Esophagus squamous epithelium (tissue), 5 donors: ENCODE measurements at regions not wholly inside any gene's neighbourhood (a gene's known extent, or its start where the extent isn't known, plus 50 kb on each side); places are given as distances from the start of the nearest gene placed in this dataset.

Source experiments
- DNase-seq: peaks from one replicate; lab custom pipeline; 2025; lab: John Stamatoyannopoulos, UW
- H3K27ac ChIP-seq, 4 donors: fragments of 200-600 bp; sonication (generic); one replicate each; pipeline ENCODE4 v1.5.1; 2016 to 2019; ENCODE audit warnings: mild to moderate bottlenecking in 1 of 4
- H3K27me3 ChIP-seq, 4 donors: fragments of 200-600 bp; sonication (generic); 1 replicate in 3 of 4; 2 replicates in 1 of 4; pipeline versions ENCODE4 v1.5.1 to v1.6.0; 2017 to 2021; ENCODE audit warnings: antibody characterized with exemption in 1 of 4
- H3K36me3 ChIP-seq, 3 donors: fragments of 200-600 bp; sonication (generic); one replicate each; pipeline ENCODE4 v1.5.1; 2016 to 2019
- H3K4me1 ChIP-seq, 3 donors: fragments of 200-600 bp; sonication (generic); one replicate each; pipeline ENCODE4 v1.5.1; 2017 to 2019
- H3K4me3 ChIP-seq, 4 donors: fragments of 200-600 bp; sonication (generic); 1 replicate in 3 of 4; 2 replicates in 1 of 4; pipeline ENCODE4 v1.5.1; 2016 to 2019; ENCODE audit warnings: mild to moderate bottlenecking in 2 of 4, moderate library complexity in 1 of 4
- H3K9me3 ChIP-seq, 3 donors: fragments of 200-600 bp; sonication (generic); one replicate each; pipeline ENCODE4 v1.5.1; 2016 to 2019
- CTCF ChIP-seq, 6 experiments: fragments of 450-650 bp in 4 of 6; fragments of 200-600 bp in 2 of 6; sonication (generic) in 2 of 6; IDR thresholded peaks; one replicate each; pipeline ENCODE4 v1.5.1; 2016 to 2019; ENCODE audit warnings: antibody characterized with exemption in 6 of 6, mild to moderate bottlenecking in 4 of 6, moderate library complexity in 4 of 6
- POLR2A ChIP-seq, 4 donors: fragments of 450-650 bp; IDR thresholded peaks; one replicate each; pipeline ENCODE4 v1.6.1; 2017; ENCODE audit warnings: antibody characterized with exemption in 4 of 4, mild to moderate bottlenecking in 4 of 4, moderate library complexity in 3 of 4
- WGBS, 2 donors: methylation state at CpG; one replicate each; pipeline ENCODE4 v1.1.5; 2018; 5-methylcytosine and 5-hydroxymethylcytosine counted together
- intact Hi-C: fragments of 100-400 bp; cut with DNase I; formaldehyde crosslinking; loops from one replicate; pipeline ENCODE4 v1.15.0; 2022
- donor health status: DM: yes; HTN: yes; CAD: no.

GRCh38 chr21:35427320-35428000 lies 378.4 kb upstream of the RUNX1 start:
- no peak overlapping the region for H3K27ac ChIP-seq
- peaks cover 0 to 8% (median 0%) of the 10 kb centered on the region in 3 donors for H3K4me1 ChIP-seq
- intact Hi-C loops = no loop called here
- peaks cover 0 to 39% (median 0%) of the 10 kb centered on the region in 4 donors for H3K27me3 ChIP-seq
- H3K36me3 ChIP-seq = no peaks in the 10 kb centered on the region
- TF ChIP-seq CTCF (IDR thresholded peaks at IDR 0.05) (no peak), POLR2A (IDR thresholded peaks at IDR 0.05) (no peak)
- 75 to 79% methylated on average over 9 of the region's 9 CpGs for WGBS, 2 donors
- no peak for DNase-seq
- H3K9me3 ChIP-seq = peaks cover 0 to 12% (median 2%) of the 10 kb centered on the region in 3 donors
- no peak overlapping the region for H3K4me3 ChIP-seq

GRCh38 chr21:35426897-35427296 lies 377.8 kb upstream of the RUNX1 start:
- DNase-seq = no peak

GRCh38 chr21:35426469-35426868 lies 377.4 kb upstream of the RUNX1 start:
- intact Hi-C loops = no loop called here
- no peak overlapping the region for H3K4me3 ChIP-seq
- H3K27me3 ChIP-seq = peaks cover 0 to 41% (median 0%) of the 10 kb centered on the region in 4 donors
- peaks cover 0 to 8% (median 0%) of the 10 kb centered on the region in 3 donors for H3K4me1 ChIP-seq
- H3K36me3 ChIP-seq = no peaks in the 10 kb centered on the region
- 47 to 67% methylated on average over 3 of the region's 3 CpGs for WGBS, 2 donors
- TF ChIP-seq CTCF (IDR thresholded peaks at IDR 0.05) (no peak), POLR2A (IDR thresholded peaks at IDR 0.05) (no peak)
- DNase-seq = no peak
- H3K27ac ChIP-seq = no peak overlapping the region
- peaks cover 0 to 8% (median 0%) of the 10 kb centered on the region in 3 donors for H3K9me3 ChIP-seq

More at GRCh38 chr21:35426897-35427296, 377.8 kb upstream of the RUNX1 start:
- WGBS, 2 donors = 67 to 71% methylated on average over 2 of the region's 2 CpGs
- intact Hi-C loops = no loop called here
- H3K27me3 ChIP-seq = peaks cover 0 to 41% (median 0%) of the 10 kb centered on the region in 4 donors
- H3K36me3 ChIP-seq = no peaks in the 10 kb centered on the region
- H3K9me3 ChIP-seq = peaks cover 0 to 12% (median 0%) of the 10 kb centered on the region in 3 donors
- peaks cover 0 to 8% (median 0%) of the 10 kb centered on the region in 3 donors for H3K4me1 ChIP-seq
- TF ChIP-seq POLR2A (IDR thresholded peaks at IDR 0.05) (no peak), CTCF (IDR thresholded peaks at IDR 0.05) (no peak)
- no peak overlapping the region for H3K4me3 ChIP-seq
- no peak overlapping the region for H3K27ac ChIP-seq

GRCh38 chr21:35424122-35424521 lies 375.0 kb upstream of the RUNX1 start:
- Histone ChIP-seq H3K27ac (no peak overlapping the region), H3K9me3 (peaks cover 0 to 7% (median 0%) of the 10 kb centered on the region in 3 donors), H3K36me3 (no peaks in the 10 kb centered on the region), H3K4me1 (peaks cover 0 to 8% (median 0%) of the 10 kb centered on the region in 3 donors), H3K4me3 (no peak overlapping the region), H3K27me3 (peaks cover 0 to 36% (median 0%) of the 10 kb centered on the region in 4 donors)
- TF ChIP-seq POLR2A (IDR thresholded peaks at IDR 0.05) (no peak), CTCF (IDR thresholded peaks at IDR 0.05) (no peak)
- DNase-seq = no peak
- intact Hi-C loops = no loop called here
- WGBS, 2 donors = 78 to 87% methylated on average over 3 of the region's 3 CpGs

GRCh38 chr21:35423709-35424108 lies 374.6 kb upstream of the RUNX1 start:
- no peak overlapping the region for H3K27ac ChIP-seq
- no peak overlapping the region for H3K4me3 ChIP-seq
- intact Hi-C loops = no loop called here
- no peak for DNase-seq
- H3K36me3 ChIP-seq = no peaks in the 10 kb centered on the region
- TF ChIP-seq POLR2A (IDR thresholded peaks at IDR 0.05) (no peak), CTCF (IDR thresholded peaks at IDR 0.05) (no peak)
- H3K27me3 ChIP-seq = peaks cover 0 to 34% (median 0%) of the 10 kb centered on the region in 4 donors
- peaks cover 0 to 7% (median 0%) of the 10 kb centered on the region in 3 donors for H3K4me1 ChIP-seq
- peaks cover 0 to 7% (median 0%) of the 10 kb centered on the region in 3 donors for H3K9me3 ChIP-seq
- WGBS, 2 donors = 80 to 82% methylated on average over 1 of the region's 1 CpG
